ENCODE measurements at regions not wholly inside any gene's neighbourhood (a gene's known extent, or its start where the extent isn't known, plus 50 kb on each side); places are given as distances from the start of the nearest gene placed in this dataset.
"Not testable (repeated sequence)": the region's sequence is repeated elsewhere in the genome, so short reads cannot be mapped to it uniquely, and the experiment has no call there.

DNA sequence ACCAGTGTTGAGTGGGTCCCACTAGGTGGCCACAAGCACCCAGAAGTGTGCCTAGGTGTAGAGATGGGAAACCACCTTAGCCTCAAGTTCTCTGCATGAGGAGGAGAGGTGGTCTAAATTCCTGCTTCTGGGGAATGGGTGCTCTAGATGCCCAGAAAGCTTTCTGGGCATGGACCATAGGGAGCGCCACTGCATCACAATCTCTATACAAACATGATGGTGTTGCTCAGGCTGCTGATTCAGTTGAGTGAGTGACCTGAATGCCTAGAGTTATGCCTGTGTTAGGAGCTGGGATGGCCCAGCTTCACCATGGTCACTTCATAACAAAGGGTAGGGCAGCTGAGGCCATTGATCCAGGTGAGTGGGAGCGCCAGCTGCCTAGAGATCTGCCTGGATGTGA is 667.9 kb upstream of the ARRDC3 start:
- DNase-seq = no peak
- H3K27ac ChIP-seq = no peak overlapping the region
- H3K4me3 ChIP-seq = no peak overlapping the region
- intact Hi-C loops (cut with DNase I) = no loop called here
- no peaks in the 10 kb centered on the region for H3K9me3 ChIP-seq
- 72 to 82% methylated on average over 2 of the region's 2 CpGs for WGBS, 2 donors
- H3K4me1 ChIP-seq = no peaks in the 10 kb centered on the region
- no peak for TF ChIP-seq POLR2A (IDR thresholded peaks at IDR 0.05)
- TF ChIP-seq, protein P1, sequence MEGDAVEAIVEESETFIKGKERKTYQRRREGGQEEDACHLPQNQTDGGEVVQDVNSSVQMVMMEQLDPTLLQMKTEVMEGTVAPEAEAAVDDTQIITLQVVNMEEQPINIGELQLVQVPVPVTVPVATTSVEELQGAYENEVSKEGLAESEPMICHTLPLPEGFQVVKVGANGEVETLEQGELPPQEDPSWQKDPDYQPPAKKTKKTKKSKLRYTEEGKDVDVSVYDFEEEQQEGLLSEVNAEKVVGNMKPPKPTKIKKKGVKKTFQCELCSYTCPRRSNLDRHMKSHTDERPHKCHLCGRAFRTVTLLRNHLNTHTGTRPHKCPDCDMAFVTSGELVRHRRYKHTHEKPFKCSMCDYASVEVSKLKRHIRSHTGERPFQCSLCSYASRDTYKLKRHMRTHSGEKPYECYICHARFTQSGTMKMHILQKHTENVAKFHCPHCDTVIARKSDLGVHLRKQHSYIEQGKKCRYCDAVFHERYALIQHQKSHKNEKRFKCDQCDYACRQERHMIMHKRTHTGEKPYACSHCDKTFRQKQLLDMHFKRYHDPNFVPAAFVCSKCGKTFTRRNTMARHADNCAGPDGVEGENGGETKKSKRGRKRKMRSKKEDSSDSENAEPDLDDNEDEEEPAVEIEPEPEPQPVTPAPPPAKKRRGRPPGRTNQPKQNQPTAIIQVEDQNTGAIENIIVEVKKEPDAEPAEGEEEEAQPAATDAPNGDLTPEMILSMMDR (IDR thresholded peaks at IDR 0.05) = no peak
- no peaks in the 10 kb centered on the region for H3K27me3 ChIP-seq
- no peaks in the 10 kb centered on the region for H3K36me3 ChIP-seq

DNA sequence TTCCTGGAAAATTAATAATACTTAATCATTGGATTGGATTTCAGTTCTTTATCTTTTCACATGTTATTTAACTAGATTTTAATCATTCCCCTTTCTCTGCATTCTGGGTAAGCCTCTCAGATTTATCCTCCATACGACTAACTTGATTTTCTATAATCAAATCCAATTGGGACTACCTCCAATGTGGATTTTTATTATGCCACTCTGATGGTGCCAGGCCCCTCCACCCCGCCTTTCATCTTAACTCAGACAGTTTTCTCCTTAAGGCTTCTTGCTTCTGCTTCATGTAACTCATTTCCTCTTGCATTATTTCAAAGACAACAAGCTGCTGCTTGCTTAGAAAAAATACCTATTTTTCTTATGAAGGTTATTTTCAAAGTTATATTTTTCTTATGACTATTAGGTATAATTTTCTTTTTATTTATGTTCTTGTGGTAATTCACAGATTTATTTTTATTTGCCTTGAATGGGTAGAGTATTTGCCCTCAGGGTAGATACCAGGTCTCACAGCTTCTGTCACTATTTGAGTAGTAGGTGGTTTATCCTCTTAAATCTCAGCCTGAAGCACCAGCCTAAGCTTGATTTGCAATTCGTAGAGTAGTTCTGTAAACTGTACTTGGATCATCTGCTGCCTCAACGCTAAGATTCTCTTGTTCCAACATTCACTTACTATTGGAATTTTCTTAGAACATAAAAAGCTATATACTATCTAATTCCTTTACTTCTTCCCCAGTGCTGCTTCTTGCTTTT is 659.0 kb upstream of the ARRDC3 start:
- no peak for DNase-seq
- Histone ChIP-seq H3K4me3 (no peak overlapping the region), H3K9me3 (no peaks in the 10 kb centered on the region), H3K27ac (no peak overlapping the region), H3K27me3 (no peaks in the 10 kb centered on the region), H3K36me3 (no peaks in the 10 kb centered on the region), H3K4me1 (no peaks in the 10 kb centered on the region)
- WGBS, 2 donors = 26 to 54% methylated on average over 4 of the region's 4 CpGs
- TF ChIP-seq, protein P1 (IDR thresholded peaks at IDR 0.05) = no peak
- TF ChIP-seq POLR2A (IDR thresholded peaks at IDR 0.05) = no peak
- intact Hi-C loops (cut with DNase I) = no loop called here

GRCh38 chr5:92041206-92041605 is 658.1 kb upstream of the ARRDC3 start:
- TF ChIP-seq, protein P1 (IDR thresholded peaks at IDR 0.05) = no peak
- no peak for TF ChIP-seq POLR2A (IDR thresholded peaks at IDR 0.05)
- Histone ChIP-seq H3K4me1 (no peaks in the 10 kb centered on the region), H3K36me3 (no peaks in the 10 kb centered on the region), H3K9me3 (no peaks in the 10 kb centered on the region), H3K27ac (no peak overlapping the region), H3K27me3 (no peaks in the 10 kb centered on the region), H3K4me3 (no peak overlapping the region)
- no peak for DNase-seq
- intact Hi-C loops (cut with DNase I) = no loop called here
- 50 to 54% methylated on average over 1 of the region's 1 CpG for WGBS, 2 donors

- H3K4me1 ChIP-seq; H3K27ac ChIP-seq; H3K27me3 ChIP-seq; H3K4me3 ChIP-seq; H3K36me3 ChIP-seq; H3K9me3 ChIP-seq; intact Hi-C loops (cut with DNase I); DNase-seq: not testable (repeated sequence)
- WGBS, 2 donors = 81 to 89% methylated on average over 2 of the region's 2 CpGs
Observed at GRCh38 chr5:92029792-92030191, 646.7 kb upstream of the ARRDC3 start.

DNA sequence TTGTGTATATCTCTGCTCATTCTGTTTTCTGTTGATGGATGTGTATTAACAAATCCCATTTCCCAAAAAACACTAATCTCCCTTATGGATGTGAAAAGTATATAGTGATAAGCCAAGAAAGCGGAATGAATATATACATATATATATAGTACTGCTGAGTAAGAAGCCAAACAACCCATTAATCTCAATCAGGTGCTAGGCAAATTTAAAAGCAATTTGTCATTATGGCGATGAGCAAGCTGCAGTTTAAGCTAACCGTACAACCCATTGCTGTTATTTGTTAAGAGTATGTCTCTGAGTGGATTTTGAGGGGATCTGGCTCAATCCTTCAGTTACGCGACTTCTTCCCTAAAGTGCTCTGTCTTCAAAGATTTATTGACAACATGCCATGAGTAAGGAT is 640.4 kb upstream of the ARRDC3 start:
- Histone ChIP-seq H3K27ac (no peak overlapping the region), H3K9me3 (no peaks in the 10 kb centered on the region), H3K27me3 (no peaks in the 10 kb centered on the region), H3K4me1 (no peaks in the 10 kb centered on the region), H3K4me3 (no peak overlapping the region), H3K36me3 (no peaks in the 10 kb centered on the region)
- 65 to 72% methylated on average over 5 of the region's 5 CpGs for WGBS, 2 donors
- TF ChIP-seq POLR2A (IDR thresholded peaks at IDR 0.05) = no peak
- TF ChIP-seq, protein P1 (IDR thresholded peaks at IDR 0.05) = no peak
- no peak for DNase-seq
- intact Hi-C loops (cut with DNase I) = no loop called here

GRCh38 chr5:92023141-92023471 is 640.0 kb upstream of the ARRDC3 start:
- TF ChIP-seq, protein P1 (IDR thresholded peaks at IDR 0.05) = no peak
- no peak for TF ChIP-seq POLR2A (IDR thresholded peaks at IDR 0.05)
- 25 to 40% methylated on average over 1 of the region's 1 CpG for WGBS, 2 donors
- Histone ChIP-seq H3K9me3 (no peaks in the 10 kb centered on the region), H3K27ac (no peak overlapping the region), H3K4me1 (no peaks in the 10 kb centered on the region), H3K36me3 (no peaks in the 10 kb centered on the region), H3K27me3 (no peaks in the 10 kb centered on the region), H3K4me3 (no peak overlapping the region)
- DNase-seq = no peak
- intact Hi-C loops (cut with DNase I) = no loop called here
